NOMO-1 treated with dmso at 0.1 percent for 144 hours (cell line): ENCODE measurements at regions not wholly inside any gene's neighbourhood (a gene's known extent, or its start where the extent isn't known, plus 50 kb on each side); places are given as distances from the start of the nearest gene placed in this dataset.
"Not testable (repeated sequence)": the region's sequence is repeated elsewhere in the genome, so short reads cannot be mapped to it uniquely, and the experiment has no call there.

Experiments
- DNase-seq: peaks from one replicate; lab custom pipeline; 2025; ENCODE audit not compliant: unreplicated experiment; lab: John Stamatoyannopoulos, UW

GRCh38 chr7:138313829-138314178, 146.3 kb upstream of the TRIM24 start:
- no peak for DNase-seq

- no peak for DNase-seq
Observed at GRCh38 chr7:138316421-138317043, 143.5 kb upstream of the TRIM24 start.

GRCh38 chr7:138317044-138317596, 142.9 kb upstream of the TRIM24 start:
- no peak for DNase-seq

GRCh38 chr7:138324941-138325340, 135.1 kb upstream of the TRIM24 start:
- no peak for DNase-seq

- no peak for DNase-seq
Observed at GRCh38 chr7:138325434-138325833, 134.6 kb upstream of the TRIM24 start.

GRCh38 chr7:138328215-138328614, 131.8 kb upstream of the TRIM24 start:
- no peak for DNase-seq

GRCh38 chr7:138332850-138333249, 127.2 kb upstream of the TRIM24 start:
- DNase-seq, result not testable (repeated sequence)

- no peak for DNase-seq
Observed at GRCh38 chr7:138338361-138338760, 121.7 kb upstream of the TRIM24 start.

- DNase-seq, result not testable (repeated sequence)
Observed at GRCh38 chr7:138339229-138339628, 120.8 kb upstream of the TRIM24 start.

GRCh38 chr7:138342990-138343389, 117.1 kb upstream of the TRIM24 start:
- DNase-seq, result no peak

GRCh38 chr7:138345567-138345966, 114.5 kb upstream of the TRIM24 start:
- no peak for DNase-seq

- no peak for DNase-seq
Observed at GRCh38 chr7:138346975-138347374, 113.1 kb upstream of the TRIM24 start.

GRCh38 chr7:138349841-138350700, 110.0 kb upstream of the TRIM24 start:
- DNase-seq, result no peak

- DNase-seq, result no peak
Observed at GRCh38 chr7:138350701-138351357, 109.2 kb upstream of the TRIM24 start.

- no peak for DNase-seq
Observed at GRCh38 chr7:138352570-138353461, 107.2 kb upstream of the TRIM24 start.

GRCh38 chr7:138354066-138354465, 106.0 kb upstream of the TRIM24 start:
- no peak for DNase-seq

GRCh38 chr7:138355254-138355653, 104.8 kb upstream of the TRIM24 start:
- no peak for DNase-seq

GRCh38 chr7:138358850-138359341, 101.2 kb upstream of the TRIM24 start:
- DNase-seq, result no peak

- no peak for DNase-seq
Observed at GRCh38 chr7:138359870-138360559, 100.0 kb upstream of the TRIM24 start.

GRCh38 chr7:138363721-138364120, 96.3 kb upstream of the TRIM24 start:
- no peak for DNase-seq
